ENCODE measurements at regions not wholly inside any gene's neighbourhood (a gene's known extent, or its start where the extent isn't known, plus 50 kb on each side); places are given as distances from the start of the nearest gene placed in this dataset.
"Not testable (repeated sequence)": the region's sequence is repeated elsewhere in the genome, so short reads cannot be mapped to it uniquely, and the experiment has no call there.

- H3K27ac ChIP-seq; DNase-seq; intact Hi-C loops (cut with DNase I); H3K27me3 ChIP-seq (ENCODE audit: low read depth); H3K4me3 ChIP-seq; H3K9me3 ChIP-seq; H3K4me1 ChIP-seq; H3K36me3 ChIP-seq: not testable (repeated sequence)
- TF ChIP-seq, protein P1, sequence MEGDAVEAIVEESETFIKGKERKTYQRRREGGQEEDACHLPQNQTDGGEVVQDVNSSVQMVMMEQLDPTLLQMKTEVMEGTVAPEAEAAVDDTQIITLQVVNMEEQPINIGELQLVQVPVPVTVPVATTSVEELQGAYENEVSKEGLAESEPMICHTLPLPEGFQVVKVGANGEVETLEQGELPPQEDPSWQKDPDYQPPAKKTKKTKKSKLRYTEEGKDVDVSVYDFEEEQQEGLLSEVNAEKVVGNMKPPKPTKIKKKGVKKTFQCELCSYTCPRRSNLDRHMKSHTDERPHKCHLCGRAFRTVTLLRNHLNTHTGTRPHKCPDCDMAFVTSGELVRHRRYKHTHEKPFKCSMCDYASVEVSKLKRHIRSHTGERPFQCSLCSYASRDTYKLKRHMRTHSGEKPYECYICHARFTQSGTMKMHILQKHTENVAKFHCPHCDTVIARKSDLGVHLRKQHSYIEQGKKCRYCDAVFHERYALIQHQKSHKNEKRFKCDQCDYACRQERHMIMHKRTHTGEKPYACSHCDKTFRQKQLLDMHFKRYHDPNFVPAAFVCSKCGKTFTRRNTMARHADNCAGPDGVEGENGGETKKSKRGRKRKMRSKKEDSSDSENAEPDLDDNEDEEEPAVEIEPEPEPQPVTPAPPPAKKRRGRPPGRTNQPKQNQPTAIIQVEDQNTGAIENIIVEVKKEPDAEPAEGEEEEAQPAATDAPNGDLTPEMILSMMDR (IDR thresholded peaks at IDR 0.05) = peak; percentile 52
- ATAC-seq = peak in 1 of 2 donors; percentile 81
Measured at GRCh38 chr5:50922134-50922941, 255.9 kb downstream of the PARP8 start.

GRCh38 chr5:50922942-50923767 is 256.7 kb downstream of the PARP8 start:
- Histone ChIP-seq H3K27me3 (ENCODE audit: low read depth) (no peaks in the 10 kb centered on the region), H3K4me3 (no peak overlapping the region), H3K27ac (no peak overlapping the region), H3K36me3 (no peaks in the 10 kb centered on the region), H3K9me3 (no peaks in the 10 kb centered on the region), H3K4me1 (no peaks in the 10 kb centered on the region)
- DNase-seq (no peak), ATAC-seq (no peak)
- intact Hi-C loops (cut with DNase I) = no loop called here
- TF ChIP-seq, protein P1 (IDR thresholded peaks at IDR 0.05) = no peak

DNA sequence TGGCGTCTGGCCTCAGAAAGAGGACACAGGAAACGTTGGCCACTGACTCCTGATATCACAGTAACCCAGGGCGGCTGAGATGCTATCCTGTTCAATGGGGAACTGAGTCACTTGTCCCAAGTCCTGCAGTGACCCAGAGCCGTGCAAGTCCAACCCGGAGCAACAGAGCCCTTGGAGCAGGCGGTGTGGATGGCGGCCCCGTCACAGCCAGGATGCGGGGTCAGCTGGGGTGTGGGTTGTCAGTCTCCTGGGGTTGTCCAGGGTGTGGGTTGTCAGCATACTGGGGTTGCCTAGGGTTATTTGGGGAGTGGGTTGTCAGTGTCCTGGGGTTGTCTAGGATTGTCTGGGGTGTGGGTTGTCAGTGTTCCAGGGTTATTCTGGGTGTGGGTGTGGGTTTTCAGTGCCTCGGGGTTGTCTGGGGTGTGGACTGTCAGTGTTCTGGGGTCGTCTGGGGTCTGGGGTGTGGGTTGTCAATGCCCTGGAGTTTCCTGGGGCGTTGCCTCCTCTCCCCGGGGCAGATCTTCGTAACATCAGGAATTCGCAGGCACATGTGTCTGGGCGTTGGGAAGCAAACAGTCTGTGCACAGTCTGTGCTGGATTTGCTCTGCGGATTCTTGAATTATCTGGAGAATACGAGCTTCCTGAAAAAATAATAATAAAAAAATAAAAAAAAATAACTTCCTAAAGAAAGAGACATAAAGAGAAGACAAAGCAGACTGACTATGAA is 257.5 kb downstream of the PARP8 start:
- no peaks in the 10 kb centered on the region for H3K4me1 ChIP-seq
- H3K4me3 ChIP-seq = no peak overlapping the region
- H3K27ac ChIP-seq = no peak overlapping the region
- DNase-seq (no peak), ATAC-seq (no peak)
- intact Hi-C loops (cut with DNase I) = no loop called here
- TF ChIP-seq, protein P1 (IDR thresholded peaks at IDR 0.05) = no peak
- H3K36me3 ChIP-seq = no peaks in the 10 kb centered on the region
- H3K27me3 ChIP-seq (ENCODE audit: low read depth) = no peaks in the 10 kb centered on the region
- H3K9me3 ChIP-seq = no peaks in the 10 kb centered on the region

DNA sequence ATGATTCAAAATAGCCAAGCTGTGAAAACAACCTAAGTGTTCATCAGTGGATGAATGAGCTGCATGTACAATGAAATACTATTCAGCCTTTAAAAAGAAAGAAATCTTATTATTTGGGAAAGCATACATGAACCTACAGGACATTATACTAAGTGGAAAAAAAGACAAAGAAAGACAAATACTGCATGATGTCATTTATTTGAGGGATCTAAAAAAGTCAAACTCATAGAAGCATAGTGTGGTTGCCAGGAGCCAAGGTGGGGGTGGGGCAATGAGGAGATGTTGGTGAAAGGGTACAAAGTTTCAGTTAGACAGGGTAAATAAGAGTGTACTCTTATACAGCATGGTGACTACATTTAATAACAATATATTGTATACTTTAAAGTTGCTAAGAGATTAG is 261.5 kb downstream of the PARP8 start:
- Histone ChIP-seq H3K27me3 (ENCODE audit: low read depth) (no peaks in the 10 kb centered on the region), H3K9me3 (no peaks in the 10 kb centered on the region), H3K4me3 (no peak overlapping the region), H3K4me1 (no peaks in the 10 kb centered on the region), H3K27ac (no peak overlapping the region), H3K36me3 (no peaks in the 10 kb centered on the region)
- intact Hi-C loops (cut with DNase I) = no loop called here
- no peak for DNase-seq
- no peak for ATAC-seq
- TF ChIP-seq, protein P1 (IDR thresholded peaks at IDR 0.05) = no peak

- ATAC-seq (no peak), DNase-seq (no peak)
- Histone ChIP-seq H3K27ac (no peak overlapping the region), H3K27me3 (ENCODE audit: low read depth) (no peaks in the 10 kb centered on the region), H3K4me1 (no peaks in the 10 kb centered on the region), H3K9me3 (no peaks in the 10 kb centered on the region), H3K36me3 (no peaks in the 10 kb centered on the region), H3K4me3 (no peak overlapping the region)
- intact Hi-C loops (cut with DNase I) = no loop called here
- TF ChIP-seq, protein P1 (IDR thresholded peaks at IDR 0.05) = no peak
Measured at GRCh38 chr5:50929174-50929573, 262.7 kb downstream of the PARP8 start.
